H1 (cell line): ENCODE measurements at regions not wholly inside any gene's neighbourhood (a gene's known extent, or its start where the extent isn't known, plus 50 kb on each side); places are given as distances from the start of the nearest gene placed in this dataset.

Experiments
- CTCF ChIA-PET: fragments of 300-600 bp; sonication (Branson Sonifier 250); formaldehyde crosslinking; loops from one replicate; lab custom pipeline; 2021; ENCODE audit not compliant: partially characterized antibody; lab: Charles Lee
- POLR2A ChIA-PET: fragments of 300-600 bp; sonication (Branson Sonifier 250); formaldehyde crosslinking; loops from one replicate; lab custom pipeline; 2021; ENCODE audit warnings: inconsistent platforms; ENCODE audit not compliant: partially characterized antibody; lab: Charles Lee
- DNase-seq, 2 experiments: peaks; one replicate each; pipeline versions ENCODE4 v3.0.0 to v3.0.0-alpha.2; 2010 to 2022; ENCODE audit warnings: low spot score in 2 of 2, low read depth in 1 of 2, mixed read lengths in 1 of 2
- FAIRE-seq: peaks from 2 replicates; lab custom pipeline; 2011; peaks lifted over from hg19 to GRCh38; lab: Jason Lieb, UNC
- H2AFZ ChIP-seq: 2 replicates; pipeline ENCODE4 v1.8.1; 2012; ENCODE audit warnings: low read length, inconsistent platforms
- H2AK5ac ChIP-seq: 2 replicates; pipeline ENCODE4 v1.6.1; 2013; ENCODE audit warnings: low read depth, low read length
- H2BK120ac ChIP-seq: replicated peaks from 2 replicates; pipeline ENCODE3; 2013; ENCODE audit warnings: low read depth, low read length, inconsistent platforms
- H2BK12ac ChIP-seq: 2 replicates; pipeline ENCODE4 v1.6.1; 2013; ENCODE audit warnings: low read depth, low read length
- H2BK15ac ChIP-seq: 2 replicates; pipeline ENCODE4 v1.6.1; 2013; ENCODE audit warnings: low read length
- H2BK20ac ChIP-seq: 2 replicates; pipeline ENCODE4 v1.6.1; 2013; ENCODE audit warnings: low read length
- H2BK5ac ChIP-seq: 2 replicates; pipeline ENCODE4 v1.6.1; 2013; ENCODE audit warnings: low read depth, low read length
- H3K14ac ChIP-seq: 2 replicates; pipeline ENCODE4 v1.6.1; 2013; ENCODE audit warnings: inconsistent platforms; ENCODE audit not compliant: insufficient read length
- H3K18ac ChIP-seq: 2 replicates; pipeline ENCODE4 v1.6.1; 2013; ENCODE audit warnings: low read length; ENCODE audit errors: extremely low read depth
- H3K23ac ChIP-seq: 2 replicates; pipeline ENCODE4 v1.6.1; 2013; ENCODE audit warnings: inconsistent platforms; ENCODE audit not compliant: insufficient read length
- H3K23me2 ChIP-seq: 2 replicates; pipeline ENCODE4 v1.6.1; 2013; ENCODE audit warnings: low read depth, low read length
- H3K27ac ChIP-seq: 2 replicates; pipeline ENCODE4 v1.6.1; 2011; ENCODE audit warnings: low read depth, low read length, inconsistent platforms
- H3K27me3 ChIP-seq, 4 experiments: replicated peaks in 1 of 4; 1 replicate in 1 of 4; 2 replicates in 3 of 4; pipeline versions ENCODE4 v1.6.1 to v1.8.1; 2011 to 2013; ENCODE audit warnings: low read length in 3 of 4, mild to moderate bottlenecking in 3 of 4, inconsistent platforms in 2 of 4, mixed read lengths in 2 of 4, moderate library complexity in 1 of 4; ENCODE audit not compliant: control insufficient read depth in 3 of 4, insufficient read depth in 3 of 4; ENCODE audit errors: extremely low read depth in 1 of 4
- H3K36me3 ChIP-seq, 4 experiments: 2 replicates each; pipeline versions ENCODE4 v1.6.1 to v1.8.1; 2011 to 2013; ENCODE audit warnings: mild to moderate bottlenecking in 4 of 4, low read length in 3 of 4, moderate library complexity in 2 of 4, control low read depth in 1 of 4, inconsistent platforms in 1 of 4; ENCODE audit not compliant: insufficient read depth in 4 of 4, control insufficient read depth in 2 of 4
- H3K4ac ChIP-seq: replicated peaks from 2 replicates; pipeline ENCODE3; 2013; ENCODE audit warnings: low read length, low read depth, mixed read lengths, inconsistent platforms; ENCODE audit not compliant: insufficient read length
- H3K4me1 ChIP-seq, 4 experiments: replicated peaks in 1 of 4; 1 replicate in 1 of 4; 2 replicates in 3 of 4; pipeline versions ENCODE4 v1.6.1 to v1.8.1; 2011 to 2013; ENCODE audit warnings: low read length in 3 of 4, inconsistent platforms in 2 of 4, mixed read lengths in 1 of 4; ENCODE audit not compliant: insufficient read depth in 4 of 4, control insufficient read depth in 3 of 4
- H3K4me2 ChIP-seq, 2 experiments: 2 replicates each; pipeline versions ENCODE4 v1.6.1 to v1.8.1; 2011 to 2013; ENCODE audit warnings: low read depth in 2 of 2, low read length in 2 of 2, control low read depth in 1 of 2, inconsistent platforms in 1 of 2, mild to moderate bottlenecking in 1 of 2; ENCODE audit not compliant: insufficient read depth in 1 of 2
- H3K4me3 ChIP-seq, 4 experiments: fragments of 200-600, 300-600 bp in 1 of 4; sonication (generic), shearing (Covaris generic), sonication (Bioruptor Twin) in 1 of 4; 2 replicates each; pipeline versions ENCODE4 v1.5.1 to v1.8.1; 2011 to 2016; ENCODE audit warnings: low read length in 4 of 4, low read depth in 3 of 4, control low read depth in 2 of 4, inconsistent platforms in 2 of 4, mild to moderate bottlenecking in 2 of 4, mixed read lengths in 1 of 4, moderate library complexity in 1 of 4; ENCODE audit not compliant: insufficient read depth in 2 of 4; ENCODE audit errors: extremely low read depth in 1 of 4
- H3K56ac ChIP-seq: replicated peaks from 2 replicates; pipeline ENCODE3; 2013; ENCODE audit warnings: low read depth, mild to moderate bottlenecking, mixed read lengths, low read length, inconsistent platforms; ENCODE audit not compliant: insufficient read length
- H3K79me1 ChIP-seq: 2 replicates; pipeline ENCODE4 v1.6.1; 2013; ENCODE audit warnings: low read depth, low read length, control low read depth
- H3K79me2 ChIP-seq, 2 experiments: 2 replicates each; pipeline versions ENCODE4 v1.6.1 to v1.8.1; 2012 to 2013; ENCODE audit warnings: low read length in 2 of 2, mild to moderate bottlenecking in 2 of 2, inconsistent platforms in 1 of 2; ENCODE audit not compliant: insufficient read depth in 2 of 2, control insufficient read depth in 1 of 2
- H3K9ac ChIP-seq, 4 experiments: replicated peaks in 1 of 4; 1 replicate in 1 of 4; 2 replicates in 3 of 4; pipeline versions ENCODE4 v1.6.1 to v1.8.1; 2011 to 2013; ENCODE audit warnings: low read depth in 3 of 4, low read length in 3 of 4, control low read depth in 2 of 4, mild to moderate bottlenecking in 2 of 4, moderate library complexity in 2 of 4, inconsistent platforms in 1 of 4; ENCODE audit errors: extremely low read depth in 1 of 4
- H3K9me3 ChIP-seq, 2 experiments: 2 replicates each; pipeline versions ENCODE4 v1.6.1 to v1.8.1; 2012 to 2013; ENCODE audit warnings: mild to moderate bottlenecking in 2 of 2, moderate library complexity in 2 of 2, control low read depth in 1 of 2, inconsistent platforms in 1 of 2, low read depth in 1 of 2, low read length in 1 of 2, mixed read lengths in 1 of 2; ENCODE audit not compliant: insufficient read depth in 2 of 2
- H4K20me1 ChIP-seq, 2 experiments: replicated peaks in 1 of 2; 2 replicates each; pipeline versions ENCODE3 to v1.8.1; 2011 to 2013; ENCODE audit warnings: inconsistent platforms in 2 of 2, low read length in 2 of 2, mild to moderate bottlenecking in 1 of 2; ENCODE audit not compliant: insufficient read depth in 2 of 2, control insufficient read depth in 1 of 2
- H4K5ac ChIP-seq: 2 replicates; pipeline ENCODE4 v1.6.1; 2013; ENCODE audit warnings: low read length, low read depth, mixed read lengths, inconsistent platforms; ENCODE audit not compliant: insufficient read length
- H4K8ac ChIP-seq: 2 replicates; pipeline ENCODE4 v1.8.0; 2013; ENCODE audit warnings: mild to moderate bottlenecking, moderate library complexity, low read length, inconsistent platforms; ENCODE audit not compliant: insufficient read depth; ENCODE audit errors: extremely low read depth
- H4K91ac ChIP-seq: replicated peaks from 2 replicates; pipeline ENCODE3; 2013; ENCODE audit warnings: low read length, mixed read lengths, inconsistent platforms; ENCODE audit not compliant: insufficient read length
- CTBP2 ChIP-seq: IDR thresholded peaks from 2 replicates; pipeline ENCODE4 v1.7.0; 2011; ENCODE audit warnings: borderline replicate concordance, mild to moderate bottlenecking, moderate library complexity, mixed read lengths, low read length; ENCODE audit not compliant: insufficient read depth, insufficient read length
- RNF2 ChIP-seq: fragments of 200-900, 300-1000 bp; sonication (generic); IDR thresholded peaks from 2 replicates; pipeline ENCODE4 v1.7.1; 2016; ENCODE audit warnings: borderline replicate concordance, low read depth, mild to moderate bottlenecking, antibody characterized with exemption, low read length; ENCODE audit not compliant: poor library complexity, severe bottlenecking; ENCODE audit errors: missing control alignments
- SIX5 ChIP-seq: IDR thresholded peaks from 2 replicates; pipeline ENCODE4 v1.6.1; 2011; ENCODE audit warnings: mild to moderate bottlenecking, low read depth, low read length
- ZNF274 ChIP-seq: IDR thresholded peaks from 2 replicates; pipeline ENCODE4 v1.7.0; 2012; ENCODE audit warnings: low read length, borderline replicate concordance; ENCODE audit errors: extremely low read depth
- WGBS, 2 experiments: shearing (Covaris generic) in 1 of 2; methylation state at CpG; one replicate each; pipeline versions ENCODE4 v1.1.6 to v1.1.7; 2013 to 2015; ENCODE audit warnings: low lambda C conversion rate in 2 of 2, mixed read lengths in 2 of 2, inconsistent platforms in 1 of 2, low coverage in 1 of 2, missing lambda C conversion rate in 1 of 2; ENCODE audit not compliant: insufficient replicate concordance in 2 of 2, insufficient coverage in 1 of 2, insufficient read length in 1 of 2; ENCODE audit errors: extremely low coverage in 1 of 2, missing lambda C conversion rate in 1 of 2; 5-methylcytosine and 5-hydroxymethylcytosine counted together

DNA sequence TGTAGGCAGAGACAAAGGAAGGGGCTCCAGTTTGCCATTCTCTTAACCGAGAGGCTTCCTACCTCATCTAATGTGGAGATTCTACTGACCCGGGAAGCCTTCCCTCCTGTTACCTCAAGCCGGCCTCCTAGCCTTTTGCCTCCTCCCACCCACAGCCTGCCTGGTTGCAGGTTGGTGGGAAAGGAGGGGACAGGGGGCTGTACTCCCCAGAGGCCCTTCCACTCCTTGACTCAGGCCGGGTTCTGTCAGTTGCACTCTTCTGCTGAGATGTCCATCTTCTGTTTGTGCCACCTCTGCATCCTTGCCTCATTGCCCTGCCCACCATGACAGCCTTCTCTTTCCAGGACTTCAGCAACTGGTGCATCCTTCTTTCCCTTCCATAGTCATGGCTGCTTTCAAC is 98.0 kb upstream of the SLC44A3 start:
- no peak overlapping the region for H3K56ac ChIP-seq
- H2AFZ ChIP-seq = no peak overlapping the region
- no peaks in the 10 kb centered on the region for H3K23me2 ChIP-seq

More for the DNA sequence above, 98.0 kb upstream of the SLC44A3 start:
- no peak overlapping the region for H2BK120ac ChIP-seq
- H3K36me3 ChIP-seq = no peaks in the 10 kb centered on the region
- no peak overlapping the region for H3K4me3 ChIP-seq
- no peak for DNase-seq
- no peaks in the 10 kb centered on the region for H3K79me2 ChIP-seq
- no peak for FAIRE-seq
- H2BK12ac ChIP-seq = no peak overlapping the region
- POLR2A ChIA-PET = interaction anchor here (2.0 kb wide), 1 partner anchor 12 kb away, joined by 4 read pairs; no protein-coding TSS in a partner anchor
- CTCF ChIA-PET = interaction anchor here (1.8 to 2.3 kb wide), 4 partner anchors 8 to 15 kb away, joined by 4 to 10 read pairs (median 8); no protein-coding TSS in a partner anchor
- no peak overlapping the region for H4K8ac ChIP-seq
- whole genome bisulfite sequencing, 2 experiments = 91% methylated on average over 4 of the region's 4 CpGs; no CpG with 5 or more reads in 1 of the 2 experiments
- H3K9me3 ChIP-seq = no peaks in the 10 kb centered on the region
- H2BK20ac ChIP-seq = no peak overlapping the region
- no peak overlapping the region for H2BK15ac ChIP-seq
- H2BK5ac ChIP-seq = no peak overlapping the region
- H3K14ac ChIP-seq = no peak overlapping the region
- H3K9ac ChIP-seq = no peak overlapping the region; a peak in 1 of 7 replicates
- H3K27ac ChIP-seq = no peak overlapping the region
- H4K20me1 ChIP-seq = no peaks in the 10 kb centered on the region
- H3K4me2 ChIP-seq = no peak overlapping the region
- no peak overlapping the region for H3K4ac ChIP-seq
- TF ChIP-seq CTBP2 = no peak
- TF ChIP-seq RNF2 = no peak
- TF ChIP-seq SIX5 = no peak
- no peak for TF ChIP-seq ZNF274
- no peak overlapping the region for H3K23ac ChIP-seq
- no peak overlapping the region for H2AK5ac ChIP-seq
- no peak overlapping the region for H4K5ac ChIP-seq
- H3K79me1 ChIP-seq = no peaks in the 10 kb centered on the region
- H3K18ac ChIP-seq = no peak overlapping the region
- no peaks in the 10 kb centered on the region for H3K4me1 ChIP-seq
- H4K91ac ChIP-seq = no peak overlapping the region
- H3K27me3 ChIP-seq = no peaks in the 10 kb centered on the region
